ENCODE measurements at regions not wholly inside any gene's neighbourhood (a gene's known extent, or its start where the extent isn't known, plus 50 kb on each side); places are given as distances from the start of the nearest gene placed in this dataset.

- no peak for ATAC-seq
- WGBS, 3 donors: 0 to 26% (median 20%) methylated on average over 1 of the region's 1 CpG
- intact Hi-C loops (cut with DNase I): no loop called here
Observed at GRCh38 chr5:13357929-13358328, 586.6 kb downstream of the DNAH5 start.

GRCh38 chr5:13356226-13356625 is 588.3 kb downstream of the DNAH5 start:
- TF ChIP-seq CTCF (IDR thresholded peaks at IDR 0.05): no peak
- ATAC-seq: no peak
- no peak for DNase-seq
- Histone ChIP-seq H3K36me3 (ENCODE audit: insufficient read depth in 1 of 2, low read depth in 1 of 2) (no peaks in the 10 kb centered on the region), H3K9me3 (no peaks in the 10 kb centered on the region), H3K4me3 (no peak overlapping the region), H3K27ac (no peak overlapping the region), H3K4me1 (no peaks in the 10 kb centered on the region), H3K27me3 (ENCODE audit: insufficient read depth in 3 of 3, low read length in 2 of 3) (no peaks in the 10 kb centered on the region)
- WGBS, 3 donors: 81 to 94% (median 87%) methylated on average over 3 of the region's 3 CpGs
- intact Hi-C loops (cut with DNase I): no loop called here

More at GRCh38 chr5:13357929-13358328, 586.6 kb downstream of the DNAH5 start:
- no peak overlapping the region for H3K27ac ChIP-seq
- DNase-seq: no peak
- no peaks in the 10 kb centered on the region for H3K9me3 ChIP-seq
- H3K4me3 ChIP-seq: no peak overlapping the region
- H3K4me1 ChIP-seq: no peaks in the 10 kb centered on the region
- H3K27me3 ChIP-seq (ENCODE audit: insufficient read depth in 3 of 3, low read length in 2 of 3): no peaks in the 10 kb centered on the region
- no peaks in the 10 kb centered on the region for H3K36me3 ChIP-seq (ENCODE audit: insufficient read depth in 1 of 2, low read depth in 1 of 2)
- no peak for TF ChIP-seq CTCF (IDR thresholded peaks at IDR 0.05)

GRCh38 chr5:13354611-13355010 is 589.9 kb downstream of the DNAH5 start:
- no peaks in the 10 kb centered on the region for H3K27me3 ChIP-seq (ENCODE audit: insufficient read depth in 3 of 3, low read length in 2 of 3)
- H3K4me1 ChIP-seq: no peaks in the 10 kb centered on the region
- intact Hi-C loops (cut with DNase I): no loop called here
- H3K36me3 ChIP-seq (ENCODE audit: insufficient read depth in 1 of 2, low read depth in 1 of 2): no peaks in the 10 kb centered on the region
- no peak for TF ChIP-seq CTCF (IDR thresholded peaks at IDR 0.05)
- ATAC-seq (no peak), DNase-seq (no peak)
- H3K4me3 ChIP-seq: no peak overlapping the region
- H3K27ac ChIP-seq: no peak overlapping the region
- H3K9me3 ChIP-seq: no peaks in the 10 kb centered on the region
- 31 to 46% (median 38%) methylated on average over 2 of the region's 2 CpGs for WGBS, 3 donors

GRCh38 chr5:13350767-13351166 is 593.7 kb downstream of the DNAH5 start:
- ATAC-seq (no peak), DNase-seq (no peak)
- no peaks in the 10 kb centered on the region for H3K36me3 ChIP-seq (ENCODE audit: insufficient read depth in 1 of 2, low read depth in 1 of 2)

More at GRCh38 chr5:13350767-13351166, 593.7 kb downstream of the DNAH5 start:
- TF ChIP-seq CTCF (IDR thresholded peaks at IDR 0.05): no peak
- no peak overlapping the region for H3K4me3 ChIP-seq
- no peaks in the 10 kb centered on the region for H3K4me1 ChIP-seq
- WGBS, 3 donors: 64 to 67% (median 67%) methylated on average over 2 of the region's 2 CpGs
- H3K9me3 ChIP-seq: no peaks in the 10 kb centered on the region
- H3K27ac ChIP-seq: no peak overlapping the region
- H3K27me3 ChIP-seq (ENCODE audit: insufficient read depth in 3 of 3, low read length in 2 of 3): no peaks in the 10 kb centered on the region
- intact Hi-C loops (cut with DNase I): no loop called here
